ENCODE measurements at regions not wholly inside any gene's neighbourhood (a gene's known extent, or its start where the extent isn't known, plus 50 kb on each side); places are given as distances from the start of the nearest gene placed in this dataset.

DNA sequence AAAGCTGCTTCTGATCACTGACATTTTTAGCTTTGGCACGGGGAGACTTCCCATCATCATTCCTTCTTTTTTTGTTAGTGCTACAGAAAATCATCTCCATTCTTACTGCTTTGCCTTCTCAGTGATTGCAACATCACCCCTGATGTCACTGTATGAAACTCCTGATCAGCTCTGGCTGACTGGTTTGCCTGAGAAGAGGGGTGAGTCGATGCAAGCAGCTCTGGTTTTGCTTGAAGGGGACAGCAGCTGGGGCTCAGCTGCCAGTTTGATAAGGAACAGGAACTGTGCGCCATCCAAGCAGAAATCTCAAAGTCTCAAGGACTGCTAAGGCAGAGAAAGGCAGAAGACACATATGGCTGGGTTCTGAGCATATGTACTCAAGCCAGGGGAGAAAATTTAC, 808.5 kb upstream of the CELF2 start:
- DNase-seq = no peak

DNA sequence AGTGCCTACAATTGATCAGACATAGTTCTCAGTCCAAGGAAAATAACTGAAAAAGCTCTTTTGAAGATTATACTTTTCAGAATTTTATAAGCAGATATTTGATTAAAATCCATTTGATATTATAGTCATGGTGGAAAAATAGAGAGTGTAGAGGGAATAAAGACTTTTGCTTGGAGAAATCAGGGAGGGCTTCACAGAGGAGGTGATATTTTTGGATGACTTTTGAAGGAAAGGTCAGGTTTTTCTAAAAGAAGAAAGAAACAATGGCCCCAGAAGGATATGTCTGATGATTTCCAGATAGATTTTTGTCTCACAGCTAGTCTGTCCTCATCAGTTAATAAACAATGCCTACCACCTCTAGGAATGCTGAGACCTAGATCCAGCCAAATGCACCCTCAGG, 806.3 kb upstream of the CELF2 start:
- no peak for DNase-seq

DNA sequence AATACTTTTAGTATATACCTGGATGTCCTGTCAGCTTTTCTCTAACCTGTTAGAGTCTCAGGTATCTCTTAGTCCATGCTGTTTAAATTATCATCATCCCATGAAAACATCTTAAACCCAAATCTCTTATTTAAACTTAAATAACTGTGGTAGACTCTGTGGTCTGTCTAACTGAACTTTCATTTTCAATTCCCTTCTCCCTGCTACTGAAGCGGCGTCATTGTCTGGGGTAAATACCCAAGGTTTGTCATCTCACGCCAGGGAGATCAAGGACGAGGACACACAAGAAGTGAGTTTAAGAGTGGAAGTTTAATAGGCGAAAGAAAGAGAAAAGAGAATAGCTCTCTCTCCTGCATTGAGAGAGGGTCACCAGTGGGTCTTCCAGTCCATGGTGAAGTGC, 804.4 kb upstream of the CELF2 start:
- DNase-seq = no peak

DNA sequence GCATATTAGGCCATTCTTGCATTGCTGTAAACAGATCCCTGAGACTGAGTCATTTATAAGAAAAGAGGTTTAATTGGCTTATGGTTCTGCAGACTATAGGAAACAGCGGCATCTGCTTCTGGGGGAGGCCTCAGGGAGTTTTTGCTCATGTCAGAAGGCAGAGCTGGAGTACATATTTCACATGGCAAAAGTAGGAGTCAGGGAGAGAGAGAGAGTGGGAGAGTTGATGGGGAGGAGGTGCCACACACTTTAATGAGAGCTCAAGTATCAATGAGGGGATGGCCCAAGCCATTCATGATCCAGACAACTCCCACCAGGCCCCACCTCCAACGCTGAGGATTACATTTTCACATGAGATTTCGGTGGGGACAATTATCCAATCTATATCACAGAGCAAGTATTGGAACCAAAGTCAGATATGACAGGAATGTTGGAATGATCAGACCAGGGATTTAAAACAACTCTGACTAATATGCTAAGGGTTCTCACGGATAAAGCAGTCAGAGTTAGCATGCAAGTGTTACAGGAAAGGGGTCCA, 795.3 kb upstream of the CELF2 start:
- DNase-seq = no peak

DNA sequence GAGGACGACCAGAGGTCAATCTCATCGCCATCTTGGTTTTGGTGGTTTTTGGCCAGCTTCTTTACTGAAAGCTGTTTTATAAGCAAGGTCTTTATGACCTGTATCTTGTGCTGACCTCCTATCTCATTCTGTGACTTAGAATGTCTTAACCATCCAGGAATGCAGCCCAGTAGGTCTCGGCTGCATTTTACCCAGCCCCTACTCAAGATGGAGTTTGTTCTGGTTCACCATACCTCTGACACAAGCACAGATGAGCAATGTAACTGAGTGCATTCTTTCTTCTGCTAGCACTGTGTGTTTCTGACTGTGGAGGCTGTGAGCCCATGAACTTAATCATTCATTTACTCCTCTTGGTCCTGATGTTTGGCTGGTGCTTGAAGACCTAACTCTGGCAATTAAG, 794.5 kb upstream of the CELF2 start:
- DNase-seq = no peak

DNA sequence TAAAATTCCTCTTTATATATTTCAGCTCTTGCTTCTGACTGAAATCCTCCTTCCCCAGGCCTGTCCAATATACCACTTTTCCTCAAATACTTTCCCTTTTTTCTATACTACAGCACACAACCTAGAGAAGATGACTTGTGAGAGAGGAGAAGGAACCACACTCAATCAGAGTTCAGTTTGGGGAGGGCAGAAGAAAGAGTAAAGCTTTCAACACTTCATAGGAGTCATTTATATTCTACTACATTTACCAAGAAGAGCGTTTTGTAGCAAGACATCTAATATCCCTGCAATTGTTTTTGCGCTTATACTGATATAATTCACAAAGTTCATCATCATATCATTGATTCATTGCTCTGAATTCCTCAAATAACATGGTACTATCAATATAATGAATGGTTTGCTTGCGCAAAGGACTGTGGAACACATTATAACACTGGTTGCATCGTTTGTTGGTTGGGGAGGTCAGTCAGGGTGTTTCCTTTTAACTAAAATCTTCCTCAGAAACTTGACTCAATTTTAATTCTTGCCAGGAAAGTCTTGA, 792.5 kb upstream of the CELF2 start:
- no peak for DNase-seq

DNA sequence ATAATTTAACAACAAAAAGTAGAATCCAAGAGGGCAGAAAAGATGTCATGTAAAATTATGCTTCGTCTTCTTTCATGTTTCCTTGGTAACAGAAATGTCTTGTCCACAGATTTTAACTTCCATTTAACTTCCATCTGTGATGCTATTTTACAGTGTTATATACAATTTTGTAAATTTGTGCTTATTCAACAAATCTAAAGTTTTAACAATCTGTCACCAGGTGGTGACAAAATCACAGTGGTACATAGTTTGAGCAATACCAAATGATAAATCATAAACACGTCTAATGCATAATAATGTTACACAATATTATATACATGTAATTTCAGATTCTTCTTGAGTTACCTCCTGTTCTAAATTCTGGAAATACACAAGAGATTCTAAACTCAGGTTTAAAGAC, 784.4 kb upstream of the CELF2 start:
- no peak for DNase-seq

DNA sequence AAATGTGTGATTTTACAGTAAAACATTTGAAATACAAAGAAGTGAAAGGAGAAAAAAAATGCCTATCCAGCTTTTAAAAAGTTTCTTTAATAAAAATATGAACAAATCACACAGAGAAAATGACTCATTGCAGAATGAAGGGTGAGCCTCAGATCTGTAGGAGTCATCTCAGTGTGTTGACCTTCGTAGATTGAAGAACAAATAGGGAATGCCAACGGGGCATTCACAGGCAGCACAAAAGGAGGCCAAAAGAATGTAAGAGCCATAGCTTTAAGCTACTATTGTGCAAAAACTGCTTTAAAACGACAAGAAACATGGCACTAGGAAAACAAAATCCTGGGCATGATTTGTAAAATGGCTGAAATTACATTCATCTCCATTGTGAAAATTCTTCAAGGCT, 782.7 kb upstream of the CELF2 start:
- no peak for DNase-seq

DNA sequence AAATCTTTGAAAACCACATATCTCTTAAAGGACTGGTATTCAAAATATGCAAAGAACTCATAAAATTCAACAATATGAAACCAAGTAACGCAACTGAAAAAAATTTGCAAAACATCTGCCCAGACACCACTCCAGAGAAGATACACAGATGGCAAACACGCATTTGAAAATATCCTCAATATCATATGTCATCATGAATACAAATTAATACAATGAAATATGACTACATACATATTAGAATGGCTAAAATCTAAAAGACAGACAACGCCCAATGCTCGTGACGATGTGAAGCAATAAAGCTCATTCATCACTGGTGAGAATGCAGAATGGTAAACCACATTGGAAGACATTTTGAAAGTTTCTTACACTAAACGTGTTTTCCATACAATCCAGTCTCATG, 770.1 kb upstream of the CELF2 start:
- no peak for DNase-seq

DNA sequence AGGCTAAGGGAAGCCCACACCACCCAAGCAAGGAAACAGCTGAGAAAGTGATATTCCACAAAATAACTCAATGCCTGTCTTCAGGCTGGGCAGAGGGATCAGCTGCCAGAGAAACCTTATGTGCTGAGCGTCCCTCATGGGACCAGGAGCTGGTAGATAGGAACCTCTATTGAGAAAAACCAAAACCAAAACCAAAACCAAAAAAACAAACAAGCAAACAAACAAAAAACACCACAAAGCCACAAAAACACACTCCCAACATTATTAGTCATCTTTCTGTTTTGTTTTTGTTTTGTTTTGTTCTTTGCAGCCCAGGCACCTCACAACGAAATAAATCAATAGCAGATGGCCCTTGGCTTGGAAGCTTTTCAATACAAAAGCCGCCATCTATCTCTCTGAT, 760.8 kb upstream of the CELF2 start:
- no peak for DNase-seq

DNA sequence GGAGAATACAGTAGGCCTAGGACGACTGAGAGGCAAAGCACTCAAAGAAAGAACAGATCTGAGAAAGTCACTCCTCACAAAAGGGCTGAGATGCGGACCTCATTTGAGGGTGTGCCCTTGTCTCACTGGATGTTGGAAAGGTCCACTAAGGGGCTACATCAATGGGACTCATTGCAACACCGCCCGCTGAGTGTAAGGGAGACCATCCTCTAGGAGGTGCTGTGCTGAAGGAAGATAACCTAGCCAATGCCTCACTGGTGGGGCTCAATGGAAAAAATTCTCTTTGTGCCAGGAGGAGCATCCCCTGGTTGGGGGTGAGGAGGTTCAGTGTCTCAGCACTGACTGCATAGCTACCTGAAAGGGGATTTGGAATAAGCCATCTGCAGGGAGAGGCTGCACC, 758.7 kb upstream of the CELF2 start:
- no peak for DNase-seq

DNA sequence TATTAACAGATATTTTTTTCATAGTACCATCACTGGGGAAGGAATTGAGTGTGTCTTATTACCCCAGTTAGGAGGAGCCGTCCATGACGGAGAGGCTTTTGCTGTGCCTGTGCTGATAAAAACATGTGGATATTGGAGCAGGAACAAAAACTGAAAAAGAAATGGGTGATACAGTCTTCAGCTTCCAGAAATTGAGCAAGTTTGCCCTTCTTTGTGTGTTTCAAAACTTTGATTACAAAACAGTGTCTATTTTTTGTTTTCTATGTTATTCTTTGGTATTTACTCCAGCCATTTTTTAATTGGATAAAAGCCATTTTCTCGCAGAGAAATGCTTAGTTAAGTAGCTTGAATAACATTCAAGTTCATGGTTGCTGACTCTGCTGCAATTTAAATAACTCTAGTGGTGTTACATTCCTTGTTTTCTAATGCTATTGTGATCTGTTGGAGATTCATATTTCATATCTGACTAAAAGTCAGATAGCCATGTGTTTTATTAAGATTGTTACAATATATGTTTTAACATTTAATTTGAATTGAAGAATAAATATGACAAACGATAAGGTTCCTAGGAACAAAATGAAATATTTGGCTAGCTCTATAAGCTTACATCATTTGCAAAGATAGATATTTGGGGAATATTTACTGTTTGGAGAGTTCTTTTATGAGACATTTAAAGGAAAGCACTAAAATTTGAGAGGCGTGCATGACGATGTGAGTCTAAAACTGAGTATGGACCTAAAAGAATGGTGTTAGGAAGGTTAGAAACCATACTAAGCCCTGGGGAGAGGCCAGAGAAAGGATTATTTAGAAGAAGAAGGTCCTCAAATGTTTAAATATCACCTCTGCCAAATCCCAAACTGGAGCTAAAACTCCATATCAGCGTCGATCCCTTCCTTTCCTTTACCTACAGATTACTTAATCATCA, 747.3 kb upstream of the CELF2 start:
- DNase-seq = no peak

DNA sequence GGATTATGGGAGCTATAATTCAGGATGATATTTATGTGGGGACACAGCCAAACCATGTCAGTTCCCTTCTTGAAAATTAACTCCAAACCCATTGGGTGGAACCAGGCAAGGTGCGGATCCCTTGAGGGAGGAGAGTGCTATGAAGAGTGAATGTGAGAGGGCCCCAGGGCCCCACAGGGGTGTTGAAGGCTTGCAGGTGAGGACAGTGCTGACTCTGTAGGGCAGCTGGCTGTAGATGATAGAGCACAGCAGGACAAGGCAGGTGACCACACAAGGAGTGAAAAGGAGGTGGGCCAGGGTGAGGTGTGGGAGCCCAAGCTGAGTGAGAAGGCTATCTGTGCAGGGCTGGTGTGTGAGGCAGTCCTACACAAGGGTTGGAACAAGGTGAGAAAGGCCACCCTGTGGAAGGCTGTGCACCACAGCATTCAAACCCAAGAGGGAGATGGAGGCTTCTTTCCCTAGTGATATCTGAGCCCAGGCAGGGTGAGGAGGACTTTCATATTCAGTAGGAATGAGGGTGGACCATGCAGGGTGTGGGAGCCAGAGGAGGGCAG, 746.0 kb upstream of the CELF2 start:
- DNase-seq = no peak

DNA sequence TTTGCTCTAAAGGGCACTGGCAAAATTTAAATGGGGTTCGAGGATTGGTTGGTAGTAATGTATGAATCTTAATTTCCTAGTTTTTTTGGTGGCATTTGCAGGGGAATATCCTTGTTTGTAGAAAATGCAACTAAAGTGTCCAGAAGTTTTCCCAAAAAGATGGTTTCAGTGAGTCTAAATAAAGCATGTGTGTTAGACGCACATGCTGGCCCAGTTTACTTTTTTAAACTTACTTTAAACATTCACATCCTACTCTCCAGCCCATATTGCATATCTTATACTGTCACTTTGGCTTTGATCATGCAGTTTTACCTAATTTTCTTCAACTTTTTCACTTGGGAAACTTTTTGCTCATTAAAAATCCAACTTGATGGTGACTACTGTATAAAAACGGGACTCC, 744.0 kb upstream of the CELF2 start:
- DNase-seq = no peak

DNA sequence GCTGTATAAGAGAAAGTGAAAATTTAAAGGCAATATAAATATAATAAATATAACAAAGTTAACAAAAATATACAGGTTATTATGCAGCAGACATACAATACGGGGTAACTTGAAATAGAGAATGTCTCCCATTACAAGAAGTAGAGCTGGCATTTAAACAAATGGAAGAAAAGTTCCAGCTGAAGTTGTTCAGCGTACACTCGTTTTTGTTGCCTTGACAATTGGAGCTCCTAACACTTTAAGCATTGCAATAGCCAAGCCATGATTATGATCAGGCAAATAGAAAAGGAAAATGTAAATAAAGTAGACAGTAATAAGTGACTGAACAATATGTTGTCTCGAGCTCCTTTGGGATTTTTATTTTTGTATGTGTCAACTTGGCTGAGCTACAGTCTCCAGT, 737.8 kb upstream of the CELF2 start:
- no peak for DNase-seq

DNA sequence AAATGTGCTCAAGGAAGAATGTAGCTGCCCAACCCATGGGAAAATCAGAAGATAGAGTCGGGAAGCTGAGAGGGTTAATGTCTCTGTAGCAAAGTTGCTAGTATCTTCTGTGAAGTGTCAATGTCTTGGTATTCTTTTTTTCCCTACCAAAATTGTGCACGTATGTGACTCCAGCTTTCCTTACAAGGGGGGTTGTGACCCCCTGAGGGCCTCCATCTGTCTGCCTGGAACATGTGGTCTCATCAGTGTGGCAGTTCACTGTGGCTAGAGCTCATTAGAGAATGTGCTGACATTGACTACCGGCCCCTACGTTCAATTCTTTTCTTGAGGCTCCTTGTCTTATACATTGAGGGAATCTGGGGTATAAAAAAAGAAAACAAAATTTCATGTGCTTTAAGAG, 725.2 kb upstream of the CELF2 start:
- DNase-seq = no peak

DNA sequence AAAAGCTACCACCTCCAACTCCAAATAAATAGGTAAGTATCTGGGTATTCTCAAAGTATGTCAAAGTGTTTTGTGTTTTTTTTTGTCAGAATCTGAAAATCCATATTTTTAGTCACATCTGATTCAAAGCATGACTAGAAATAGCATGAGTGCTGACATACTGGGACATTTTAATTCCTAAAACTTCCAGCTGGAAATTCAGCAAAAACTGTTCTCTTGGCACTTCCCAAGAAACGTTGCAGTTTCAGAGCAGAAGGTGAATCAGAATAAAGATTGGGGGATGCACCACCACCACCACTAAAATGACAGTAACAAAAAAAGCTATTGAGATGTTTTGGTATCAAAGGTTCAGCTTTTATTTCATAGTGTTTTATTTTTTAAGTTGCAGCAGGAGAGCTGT, 724.6 kb upstream of the CELF2 start:
- no peak for DNase-seq

DNA sequence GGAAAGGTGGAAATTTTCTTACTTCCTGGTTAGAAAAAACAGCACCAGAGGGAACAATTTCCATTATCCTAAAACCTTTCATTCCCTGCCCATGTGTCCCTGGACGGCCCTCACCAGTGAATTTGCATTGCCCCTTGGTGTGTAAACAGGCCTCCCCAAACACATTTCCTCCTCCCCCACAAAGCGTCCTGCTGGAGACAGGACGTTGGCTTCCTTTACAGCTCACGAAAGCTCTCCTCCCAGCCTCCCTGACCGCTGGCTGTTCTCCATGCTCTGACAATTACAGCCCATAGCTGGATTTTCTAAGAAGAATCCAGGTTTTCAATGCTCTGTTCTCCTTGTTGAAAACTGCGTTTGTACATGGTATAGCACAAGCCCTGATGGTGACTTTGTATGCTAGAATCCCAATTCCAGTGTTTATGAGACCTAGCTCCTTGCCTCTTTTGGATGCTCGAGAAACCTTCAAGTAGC, 724.2 kb upstream of the CELF2 start:
- DNase-seq = no peak

DNA sequence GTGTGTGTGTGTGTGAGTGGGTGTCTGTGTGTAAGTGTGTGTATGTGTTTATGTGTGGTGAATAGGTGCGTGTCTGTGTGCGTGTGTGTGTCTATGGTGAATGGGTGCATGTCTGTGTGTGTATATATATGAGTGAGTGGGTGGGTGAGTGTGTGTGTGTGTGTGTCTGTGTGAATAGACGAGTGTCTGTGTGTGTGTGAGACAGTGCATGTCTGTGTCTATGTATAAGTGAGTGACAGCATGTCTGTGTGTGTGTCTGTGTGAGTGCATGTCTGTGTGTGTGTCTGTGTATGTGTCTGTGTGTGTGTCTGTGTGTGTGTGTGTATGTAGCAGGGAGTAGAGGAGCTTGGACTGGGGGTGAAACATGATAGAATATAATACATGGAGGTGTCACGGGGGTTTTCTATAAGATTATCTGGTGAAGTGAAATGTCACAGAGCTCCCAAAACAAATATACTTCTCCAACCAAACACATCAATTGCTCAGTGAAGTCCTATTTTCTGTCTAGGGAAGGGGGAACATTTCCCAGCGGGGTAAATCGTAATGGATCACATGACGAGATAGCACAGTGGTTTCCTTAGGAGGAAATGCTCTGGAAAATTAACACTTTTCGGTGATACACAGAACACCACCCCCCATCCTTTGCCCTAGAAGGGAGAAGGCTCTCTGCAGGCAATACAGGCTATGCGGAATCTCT, 723.3 kb upstream of the CELF2 start:
- no peak for DNase-seq

DNA sequence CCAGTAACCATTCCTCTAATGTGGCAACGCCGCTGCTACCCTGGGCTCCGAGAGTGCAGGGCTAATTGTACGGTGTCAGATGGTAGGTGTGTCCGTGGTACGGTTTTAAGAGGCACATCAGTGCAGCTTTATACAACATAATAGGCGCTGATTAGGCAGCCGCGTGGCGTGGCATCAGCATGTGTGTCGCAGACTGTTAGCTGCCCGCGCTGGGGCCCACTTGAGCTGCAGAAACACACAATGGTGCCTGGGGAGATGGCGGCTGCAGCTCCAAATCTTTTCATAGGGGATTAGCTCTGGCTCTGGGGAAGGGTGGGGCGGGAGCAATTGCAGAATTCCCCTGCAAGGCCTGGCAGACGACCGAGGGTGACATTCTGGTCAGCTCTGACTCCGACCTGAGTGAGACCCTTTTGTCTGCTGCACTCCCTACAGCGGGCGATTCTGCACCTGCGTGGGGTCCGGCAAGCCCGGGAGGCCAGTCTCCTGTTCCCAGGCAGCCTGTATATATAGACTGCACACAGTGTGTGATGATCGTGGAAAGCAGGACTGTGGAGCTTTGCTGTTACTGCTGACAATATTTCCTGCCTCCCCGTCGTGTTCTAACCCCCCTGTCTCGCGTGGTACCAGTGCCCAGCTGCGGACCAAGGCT, 722.7 kb upstream of the CELF2 start:
- DNase-seq = no peak

DNA sequence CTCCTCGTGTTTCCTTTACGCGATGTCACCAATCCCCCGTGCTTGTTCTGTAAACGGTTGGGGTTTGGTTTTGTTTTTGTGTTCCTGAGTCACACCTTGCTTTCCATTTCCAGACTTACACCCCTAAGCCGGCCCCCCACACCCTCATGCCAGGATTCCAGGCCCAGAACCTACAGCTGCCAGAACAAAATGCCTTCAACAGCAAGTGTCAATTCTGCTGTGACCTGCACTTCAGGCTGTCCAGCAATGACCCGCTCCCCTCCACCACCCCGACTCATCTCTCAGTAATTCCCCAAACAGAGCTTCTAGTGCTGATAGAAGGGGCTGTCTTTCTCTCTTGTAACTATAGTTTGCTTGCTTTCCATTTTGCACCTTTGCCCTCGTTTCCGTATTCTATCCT, 722.1 kb upstream of the CELF2 start:
- no peak for DNase-seq

DNA sequence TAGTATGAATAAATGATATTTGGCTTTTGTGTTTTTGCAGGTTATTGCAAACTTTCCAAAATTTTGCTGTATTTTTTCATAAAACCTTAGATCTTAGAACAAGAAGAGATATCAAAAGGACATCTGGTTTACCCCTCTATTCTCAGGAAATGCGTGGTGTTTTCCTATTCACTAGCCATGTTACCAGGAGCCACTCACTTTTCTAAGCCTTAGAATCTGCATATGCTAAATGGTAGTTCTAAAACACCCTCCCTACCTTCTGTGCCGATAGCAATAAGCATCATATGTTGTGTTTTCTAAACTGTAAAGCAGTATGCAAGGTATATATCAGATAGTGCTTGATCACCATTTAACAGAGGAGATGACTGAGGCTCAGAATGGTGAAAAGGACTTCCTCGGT, 715.0 kb upstream of the CELF2 start:
- no peak for DNase-seq

DNA sequence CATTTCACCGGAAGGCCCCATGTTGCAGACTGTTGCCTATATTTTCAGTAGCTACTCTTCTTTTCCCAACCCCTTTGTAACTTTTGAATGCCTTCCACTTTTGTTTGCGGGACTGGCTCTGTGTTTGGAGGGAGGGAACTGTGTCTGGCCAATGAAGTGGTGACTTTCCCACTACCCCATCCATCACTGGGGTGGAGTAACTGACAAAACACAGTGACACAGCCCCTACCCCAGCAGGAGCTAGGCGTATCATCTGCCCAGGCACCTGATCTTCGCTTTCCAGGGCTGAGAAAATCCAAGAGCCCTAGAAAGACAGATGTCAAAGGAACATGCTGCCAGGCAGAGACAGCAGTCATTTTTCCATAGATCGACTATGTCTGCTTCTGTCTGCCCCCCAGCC, 710.6 kb upstream of the CELF2 start:
- no peak for DNase-seq

Measured in activated CD4-positive, alpha-beta T cell treated with anti-CD3 and anti-CD28 coated beads, Interleukin-2, amount 50 U/mL, for 4 hours (primary cell).